ENCODE measurements at regions not wholly inside any gene's neighbourhood (a gene's known extent, or its start where the extent isn't known, plus 50 kb on each side); places are given as distances from the start of the nearest gene placed in this dataset.

DNA sequence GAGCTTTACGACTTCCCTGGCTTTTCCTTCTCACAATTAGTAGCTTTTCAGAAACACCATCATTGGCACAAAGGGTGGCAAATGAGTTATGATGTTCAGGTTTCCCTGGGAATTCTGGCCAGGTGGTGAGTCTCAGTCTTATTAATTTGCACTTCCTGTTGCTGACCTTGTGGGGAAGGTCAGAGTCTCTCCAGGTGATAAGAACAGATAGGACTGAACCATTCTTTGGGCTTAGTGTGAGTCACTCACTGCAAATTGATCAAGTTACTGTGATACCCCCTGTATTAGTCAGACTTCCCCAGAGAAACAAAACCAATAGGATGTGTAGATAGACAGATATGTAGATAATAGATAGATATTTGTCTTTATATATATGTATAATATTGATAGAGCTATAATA, 53.8 kb upstream of the RANBP3L start:
- H3K9me3 Mint-ChIP-seq, result no peaks in the 10 kb centered on the region
- H3K27ac Mint-ChIP-seq, result no peak overlapping the region
- H3K4me3 Mint-ChIP-seq, result no peak overlapping the region
- H3K4me1 Mint-ChIP-seq, result peaks cover 33% of the 10 kb centered on the region
- no peak for TF ChIP-seq CTCF (IDR thresholded peaks at IDR 0.05; ENCODE audit: unreplicated experiment in 3 of 3)
- H3K36me3 Mint-ChIP-seq (ENCODE audit: low read depth), result no peaks in the 10 kb centered on the region
- H3K27me3 Mint-ChIP-seq (ENCODE audit: low read depth), result peaks cover 4% of the 10 kb centered on the region

GRCh38 chr5:36356915-36357314, 55.2 kb upstream of the RANBP3L start:
- Mint-ChIP-seq H3K9me3 (no peaks in the 10 kb centered on the region), H3K4me3 (no peak overlapping the region), H3K4me1 (peaks cover 33% of the 10 kb centered on the region), H3K27ac (peak overlapping the region in 1 of 3 experiments; percentile 77), H3K27me3 (ENCODE audit: low read depth) (peaks cover 4% of the 10 kb centered on the region), H3K36me3 (ENCODE audit: low read depth) (no peaks in the 10 kb centered on the region)
- no peak for TF ChIP-seq CTCF (IDR thresholded peaks at IDR 0.05; ENCODE audit: unreplicated experiment in 3 of 3)

DNA sequence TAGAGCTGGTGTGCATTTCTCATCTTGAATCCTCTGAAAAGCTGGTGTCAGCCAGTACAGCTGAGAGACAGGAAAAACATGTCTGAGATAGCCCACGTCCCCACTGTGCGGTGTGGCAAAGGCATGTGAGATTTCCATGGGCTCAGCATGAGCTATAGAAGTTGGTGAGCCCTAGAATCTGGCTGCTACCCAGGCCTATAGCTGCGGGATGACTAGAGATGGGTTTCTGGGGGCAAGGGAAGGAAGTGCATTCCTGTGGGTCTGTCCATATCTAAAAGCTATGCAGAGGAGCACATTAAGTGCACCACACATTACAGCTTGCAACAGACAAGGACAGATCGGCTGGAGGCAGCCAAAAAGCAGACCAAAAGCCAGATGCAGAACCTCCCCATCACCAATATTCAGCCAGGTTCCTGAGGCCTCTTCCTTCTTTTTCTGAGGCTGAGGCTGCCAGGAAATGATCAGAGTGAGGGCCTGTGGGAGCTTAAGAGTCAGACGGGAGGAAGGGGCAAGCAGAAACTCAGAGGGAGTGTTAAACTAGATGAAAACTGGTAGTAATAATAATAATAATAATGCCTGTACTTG, 55.8 kb upstream of the RANBP3L start:
- peak overlapping the region; percentile 77 to 89 (median 81) for H3K27ac Mint-ChIP-seq
- TF ChIP-seq CTCF (IDR thresholded peaks at IDR 0.05; ENCODE audit: unreplicated experiment in 3 of 3), result no peak
- H3K36me3 Mint-ChIP-seq (ENCODE audit: low read depth), result no peaks in the 10 kb centered on the region
- H3K27me3 Mint-ChIP-seq (ENCODE audit: low read depth), result peaks cover 4% of the 10 kb centered on the region
- H3K9me3 Mint-ChIP-seq, result no peaks in the 10 kb centered on the region
- H3K4me1 Mint-ChIP-seq, result peaks cover 33% of the 10 kb centered on the region
- no peak overlapping the region for H3K4me3 Mint-ChIP-seq

- Mint-ChIP-seq H3K4me1 (peaks cover 41% of the 10 kb centered on the region), H3K36me3 (ENCODE audit: low read depth) (no peaks in the 10 kb centered on the region), H3K27me3 (ENCODE audit: low read depth) (no peaks in the 10 kb centered on the region), H3K4me3 (no peak overlapping the region), H3K9me3 (no peaks in the 10 kb centered on the region), H3K27ac (peak overlapping the region in 2 of 3 experiments; percentile 68 to 75)
- no peak for TF ChIP-seq CTCF (IDR thresholded peaks at IDR 0.05; ENCODE audit: unreplicated experiment in 3 of 3)
Measured at GRCh38 chr5:36359267-36359666, 57.6 kb upstream of the RANBP3L start.

DNA sequence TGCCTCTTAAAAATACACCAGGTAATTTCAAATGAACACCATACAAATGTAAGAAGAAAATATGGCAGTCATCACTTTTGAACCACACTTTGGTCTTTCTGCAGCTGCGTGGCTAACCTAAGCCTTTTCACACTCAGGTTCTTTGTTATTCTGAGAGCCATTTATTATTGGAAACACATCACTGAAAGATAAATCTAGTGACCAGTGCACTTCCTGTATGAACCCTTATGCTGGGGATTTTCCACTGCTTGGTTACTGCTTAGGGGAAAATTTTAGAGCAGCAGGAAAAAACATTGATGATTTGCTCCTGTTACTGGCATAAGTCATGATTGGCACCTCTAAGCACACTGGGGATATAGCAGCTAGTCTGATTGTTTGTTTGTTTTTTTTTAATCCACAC, 58.6 kb upstream of the RANBP3L start:
- Mint-ChIP-seq H3K27ac (peak overlapping the region in 1 of 3 experiments; percentile 34), H3K4me1 (peaks cover 47% of the 10 kb centered on the region), H3K36me3 (ENCODE audit: low read depth) (no peaks in the 10 kb centered on the region), H3K9me3 (no peaks in the 10 kb centered on the region), H3K27me3 (ENCODE audit: low read depth) (no peaks in the 10 kb centered on the region), H3K4me3 (no peak overlapping the region)
- TF ChIP-seq CTCF (IDR thresholded peaks at IDR 0.05; ENCODE audit: unreplicated experiment in 3 of 3), result no peak

GRCh38 chr5:36363101-36363500, 61.4 kb upstream of the RANBP3L start:
- TF ChIP-seq CTCF (IDR thresholded peaks at IDR 0.05; ENCODE audit: unreplicated experiment in 3 of 3), result no peak
- Mint-ChIP-seq H3K4me1 (peaks cover 53% of the 10 kb centered on the region), H3K4me3 (no peak overlapping the region), H3K27ac (peak overlapping the region; percentile 17 to 66 (median 33)), H3K27me3 (ENCODE audit: low read depth) (no peaks in the 10 kb centered on the region), H3K36me3 (ENCODE audit: low read depth) (no peaks in the 10 kb centered on the region), H3K9me3 (no peaks in the 10 kb centered on the region)

All from nephron (organoid).